ENCODE measurements at regions not wholly inside any gene's neighbourhood (a gene's known extent, or its start where the extent isn't known, plus 50 kb on each side); places are given as distances from the start of the nearest gene placed in this dataset.

DNA sequence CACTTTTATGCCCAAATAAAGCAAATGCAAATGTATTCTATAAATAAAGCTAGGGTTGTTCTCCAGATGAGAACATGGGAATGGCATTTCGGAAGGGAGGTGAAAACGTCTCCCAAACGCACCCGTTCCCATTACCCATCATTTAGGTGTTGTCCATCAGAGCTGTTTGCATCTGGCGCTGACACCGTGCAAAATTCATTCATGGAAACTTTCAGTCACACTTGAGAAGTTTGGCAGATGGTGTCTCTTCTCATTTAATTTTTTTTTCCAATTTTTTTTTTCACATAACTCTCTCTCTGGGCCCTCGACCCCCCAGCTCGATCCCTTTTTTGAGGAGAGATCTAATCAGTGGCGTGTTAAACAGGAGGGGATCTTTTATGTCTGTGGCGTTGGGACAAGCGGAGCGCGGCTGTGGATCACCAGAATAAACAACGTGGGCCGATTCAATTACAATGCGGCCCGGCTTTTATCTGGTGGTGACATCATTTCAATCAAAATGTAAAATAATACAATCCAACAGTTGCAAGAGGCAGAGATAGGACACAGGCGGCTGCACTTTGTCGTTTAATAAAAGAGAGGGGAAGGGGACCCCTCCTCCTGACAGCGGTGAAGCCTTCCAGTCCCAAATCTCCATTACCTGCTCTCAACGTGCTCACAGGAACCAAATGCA is 246.1 kb upstream of the IRX4 start:
- TF ChIP-seq, protein P1, sequence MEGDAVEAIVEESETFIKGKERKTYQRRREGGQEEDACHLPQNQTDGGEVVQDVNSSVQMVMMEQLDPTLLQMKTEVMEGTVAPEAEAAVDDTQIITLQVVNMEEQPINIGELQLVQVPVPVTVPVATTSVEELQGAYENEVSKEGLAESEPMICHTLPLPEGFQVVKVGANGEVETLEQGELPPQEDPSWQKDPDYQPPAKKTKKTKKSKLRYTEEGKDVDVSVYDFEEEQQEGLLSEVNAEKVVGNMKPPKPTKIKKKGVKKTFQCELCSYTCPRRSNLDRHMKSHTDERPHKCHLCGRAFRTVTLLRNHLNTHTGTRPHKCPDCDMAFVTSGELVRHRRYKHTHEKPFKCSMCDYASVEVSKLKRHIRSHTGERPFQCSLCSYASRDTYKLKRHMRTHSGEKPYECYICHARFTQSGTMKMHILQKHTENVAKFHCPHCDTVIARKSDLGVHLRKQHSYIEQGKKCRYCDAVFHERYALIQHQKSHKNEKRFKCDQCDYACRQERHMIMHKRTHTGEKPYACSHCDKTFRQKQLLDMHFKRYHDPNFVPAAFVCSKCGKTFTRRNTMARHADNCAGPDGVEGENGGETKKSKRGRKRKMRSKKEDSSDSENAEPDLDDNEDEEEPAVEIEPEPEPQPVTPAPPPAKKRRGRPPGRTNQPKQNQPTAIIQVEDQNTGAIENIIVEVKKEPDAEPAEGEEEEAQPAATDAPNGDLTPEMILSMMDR (IDR thresholded peaks at IDR 0.05; ENCODE audit: poor library complexity, severe bottlenecking), result no peak
- TF ChIP-seq, protein P2, sequence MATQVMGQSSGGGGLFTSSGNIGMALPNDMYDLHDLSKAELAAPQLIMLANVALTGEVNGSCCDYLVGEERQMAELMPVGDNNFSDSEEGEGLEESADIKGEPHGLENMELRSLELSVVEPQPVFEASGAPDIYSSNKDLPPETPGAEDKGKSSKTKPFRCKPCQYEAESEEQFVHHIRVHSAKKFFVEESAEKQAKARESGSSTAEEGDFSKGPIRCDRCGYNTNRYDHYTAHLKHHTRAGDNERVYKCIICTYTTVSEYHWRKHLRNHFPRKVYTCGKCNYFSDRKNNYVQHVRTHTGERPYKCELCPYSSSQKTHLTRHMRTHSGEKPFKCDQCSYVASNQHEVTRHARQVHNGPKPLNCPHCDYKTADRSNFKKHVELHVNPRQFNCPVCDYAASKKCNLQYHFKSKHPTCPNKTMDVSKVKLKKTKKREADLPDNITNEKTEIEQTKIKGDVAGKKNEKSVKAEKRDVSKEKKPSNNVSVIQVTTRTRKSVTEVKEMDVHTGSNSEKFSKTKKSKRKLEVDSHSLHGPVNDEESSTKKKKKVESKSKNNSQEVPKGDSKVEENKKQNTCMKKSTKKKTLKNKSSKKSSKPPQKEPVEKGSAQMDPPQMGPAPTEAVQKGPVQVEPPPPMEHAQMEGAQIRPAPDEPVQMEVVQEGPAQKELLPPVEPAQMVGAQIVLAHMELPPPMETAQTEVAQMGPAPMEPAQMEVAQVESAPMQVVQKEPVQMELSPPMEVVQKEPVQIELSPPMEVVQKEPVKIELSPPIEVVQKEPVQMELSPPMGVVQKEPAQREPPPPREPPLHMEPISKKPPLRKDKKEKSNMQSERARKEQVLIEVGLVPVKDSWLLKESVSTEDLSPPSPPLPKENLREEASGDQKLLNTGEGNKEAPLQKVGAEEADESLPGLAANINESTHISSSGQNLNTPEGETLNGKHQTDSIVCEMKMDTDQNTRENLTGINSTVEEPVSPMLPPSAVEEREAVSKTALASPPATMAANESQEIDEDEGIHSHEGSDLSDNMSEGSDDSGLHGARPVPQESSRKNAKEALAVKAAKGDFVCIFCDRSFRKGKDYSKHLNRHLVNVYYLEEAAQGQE (IDR thresholded peaks at IDR 0.05; ENCODE audit: borderline replicate concordance), result no peak
- TF ChIP-seq TAF1 (IDR thresholded peaks at IDR 0.05; ENCODE audit: low read depth) (no peak), RAD21 (conservative IDR thresholded peaks at IDR 0.05) (no peak)

Data from neural cell (in vitro differentiated cells).